NCI-H1048 (cell line): ENCODE measurements at regions not wholly inside any gene's neighbourhood (a gene's known extent, or its start where the extent isn't known, plus 50 kb on each side); places are given as distances from the start of the nearest gene placed in this dataset.

Source experiments
- DNase-seq: peaks from one replicate; lab custom pipeline; 2025; lab: John Stamatoyannopoulos, UW

- DNase-seq = no peak
These were observed 323.4 kb downstream of the PIK3R1 start for GRCh38 chr5:68538814-68539420.

GRCh38 chr5:68540798-68541590 is 325.4 kb downstream of the PIK3R1 start:
- no peak for DNase-seq

GRCh38 chr5:68542207-68542606 is 326.7 kb downstream of the PIK3R1 start:
- no peak for DNase-seq

GRCh38 chr5:68543212-68543611 is 327.7 kb downstream of the PIK3R1 start:
- DNase-seq = no peak

- DNase-seq = no peak
These were observed 328.6 kb downstream of the PIK3R1 start for GRCh38 chr5:68544091-68544647.

- DNase-seq = no peak
These were observed 329.3 kb downstream of the PIK3R1 start for GRCh38 chr5:68544648-68545552.

GRCh38 chr5:68545636-68546295 is 330.2 kb downstream of the PIK3R1 start:
- no peak for DNase-seq

- DNase-seq = no peak
These were observed 331.5 kb downstream of the PIK3R1 start for GRCh38 chr5:68547056-68547455.

GRCh38 chr5:68547622-68548021 is 332.1 kb downstream of the PIK3R1 start:
- DNase-seq = no peak

- no peak for DNase-seq
These were observed 333.6 kb downstream of the PIK3R1 start for GRCh38 chr5:68548959-68549676.

GRCh38 chr5:68550015-68550414 is 334.5 kb downstream of the PIK3R1 start:
- no peak for DNase-seq

- DNase-seq = no peak
These were observed 335.9 kb downstream of the PIK3R1 start for GRCh38 chr5:68551436-68551835.

GRCh38 chr5:68554571-68555279 is 339.2 kb downstream of the PIK3R1 start:
- DNase-seq = no peak

GRCh38 chr5:68555907-68556681 is 340.5 kb downstream of the PIK3R1 start:
- no peak for DNase-seq

GRCh38 chr5:68557162-68557936 is 341.8 kb downstream of the PIK3R1 start:
- DNase-seq = no peak

GRCh38 chr5:68562308-68562707 is 346.8 kb downstream of the PIK3R1 start:
- no peak for DNase-seq

- DNase-seq = no peak
These were observed 349.9 kb downstream of the PIK3R1 start for GRCh38 chr5:68565427-68565826.

GRCh38 chr5:68576805-68577204 is 361.2 kb downstream of the PIK3R1 start:
- DNase-seq = no peak

- DNase-seq = no peak
These were observed 366.7 kb downstream of the PIK3R1 start for GRCh38 chr5:68582284-68582683.
